ENCODE measurements at regions not wholly inside any gene's neighbourhood (a gene's known extent, or its start where the extent isn't known, plus 50 kb on each side); places are given as distances from the start of the nearest gene placed in this dataset.

DNA sequence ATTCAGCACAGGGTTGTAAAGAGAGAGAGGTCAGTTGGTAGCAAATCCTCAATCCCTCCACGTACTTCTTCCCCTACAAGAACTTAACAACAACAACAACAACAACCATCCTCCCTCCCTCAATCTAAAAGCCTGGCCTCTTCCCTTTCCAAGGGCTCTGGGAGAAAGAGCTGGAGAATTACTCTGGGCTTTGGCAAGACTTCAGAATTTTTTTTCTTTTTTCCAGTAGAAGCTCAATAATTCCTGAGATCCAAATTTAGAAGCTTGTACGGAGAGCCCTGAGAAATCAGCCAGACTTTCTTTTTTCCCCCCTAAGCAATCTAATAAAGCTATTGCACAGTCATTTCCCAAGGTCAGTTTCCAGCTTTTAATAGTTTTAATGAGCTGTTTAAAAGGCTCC is 95.8 kb upstream of the CACNA2D3 start:
- no peaks in the 10 kb centered on the region for H3K36me3 ChIP-seq (ENCODE audit: control insufficient read depth in 2 of 2, insufficient read depth in 2 of 2, low read length in 2 of 2)
- no peak overlapping the region for H3K4me3 ChIP-seq (ENCODE audit: low read length in 2 of 2)
- H3K9me3 ChIP-seq (ENCODE audit: control insufficient read depth in 2 of 2, low read length in 2 of 2): no peaks in the 10 kb centered on the region
- no peak overlapping the region for H3K27ac ChIP-seq (ENCODE audit: low read length)
- H3K9ac ChIP-seq (ENCODE audit: low read length in 2 of 2): no peak overlapping the region
- H3K4me1 ChIP-seq (ENCODE audit: control insufficient read depth, insufficient read depth, low read length): no peaks in the 10 kb centered on the region
- H3K27me3 ChIP-seq (ENCODE audit: control insufficient read depth in 1 of 2, insufficient read depth in 2 of 2, low read length in 2 of 2): no peaks in the 10 kb centered on the region

DNA sequence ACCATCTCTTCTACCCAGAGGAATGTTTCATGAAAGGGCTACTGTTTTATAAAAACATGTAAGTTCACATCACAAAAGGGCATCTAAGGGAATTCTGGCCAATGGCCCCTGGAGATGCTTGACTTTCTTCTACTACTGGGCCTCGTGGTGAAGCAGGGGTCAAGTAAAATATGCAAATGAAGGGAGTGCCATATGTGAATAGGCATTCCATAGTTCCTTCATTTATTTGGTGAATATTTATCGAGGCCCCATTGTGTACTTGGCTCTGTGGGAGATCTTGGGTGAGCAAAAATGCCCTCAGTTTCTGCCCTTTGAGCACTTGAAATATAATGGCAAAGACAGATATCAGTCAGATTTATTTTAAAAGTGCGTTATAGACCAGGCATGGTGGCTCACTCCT is 101.3 kb upstream of the CACNA2D3 start:
- Histone ChIP-seq H3K27me3 (ENCODE audit: control insufficient read depth in 1 of 2, insufficient read depth in 2 of 2, low read length in 2 of 2) (no peaks in the 10 kb centered on the region), H3K27ac (ENCODE audit: low read length) (no peak overlapping the region), H3K9me3 (ENCODE audit: control insufficient read depth in 2 of 2, low read length in 2 of 2) (no peaks in the 10 kb centered on the region), H3K4me3 (ENCODE audit: low read length in 2 of 2) (no peak overlapping the region), H3K4me1 (ENCODE audit: control insufficient read depth, insufficient read depth, low read length) (no peaks in the 10 kb centered on the region), H3K9ac (ENCODE audit: low read length in 2 of 2) (no peak overlapping the region), H3K36me3 (ENCODE audit: control insufficient read depth in 2 of 2, insufficient read depth in 2 of 2, low read length in 2 of 2) (no peaks in the 10 kb centered on the region)

DNA sequence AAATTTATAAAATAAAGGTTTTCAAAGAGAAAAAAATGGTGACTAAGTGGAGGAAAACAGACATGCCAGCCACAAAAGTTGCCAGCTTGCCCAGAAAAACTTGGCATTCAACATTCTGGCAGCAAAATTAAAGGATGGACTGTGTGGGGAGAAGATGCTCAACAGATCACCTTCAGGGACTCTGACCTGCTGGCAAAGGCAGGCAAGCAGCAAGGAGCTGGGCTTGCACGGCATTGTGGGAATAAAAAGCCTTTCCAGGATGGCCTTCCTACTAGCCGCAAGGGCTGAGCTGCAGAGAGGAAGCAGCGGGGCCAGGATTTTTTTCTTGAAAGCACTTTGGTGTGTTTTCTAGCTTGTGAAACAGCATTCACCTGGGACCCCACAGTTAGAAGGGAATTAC is 101.9 kb upstream of the CACNA2D3 start:
- Histone ChIP-seq H3K27me3 (ENCODE audit: control insufficient read depth in 1 of 2, insufficient read depth in 2 of 2, low read length in 2 of 2) (no peaks in the 10 kb centered on the region), H3K4me1 (ENCODE audit: control insufficient read depth, insufficient read depth, low read length) (no peaks in the 10 kb centered on the region), H3K9ac (ENCODE audit: low read length in 2 of 2) (no peak overlapping the region), H3K9me3 (ENCODE audit: control insufficient read depth in 2 of 2, low read length in 2 of 2) (no peaks in the 10 kb centered on the region), H3K27ac (ENCODE audit: low read length) (no peak overlapping the region), H3K36me3 (ENCODE audit: control insufficient read depth in 2 of 2, insufficient read depth in 2 of 2, low read length in 2 of 2) (no peaks in the 10 kb centered on the region), H3K4me3 (ENCODE audit: low read length in 2 of 2) (no peak overlapping the region)

DNA sequence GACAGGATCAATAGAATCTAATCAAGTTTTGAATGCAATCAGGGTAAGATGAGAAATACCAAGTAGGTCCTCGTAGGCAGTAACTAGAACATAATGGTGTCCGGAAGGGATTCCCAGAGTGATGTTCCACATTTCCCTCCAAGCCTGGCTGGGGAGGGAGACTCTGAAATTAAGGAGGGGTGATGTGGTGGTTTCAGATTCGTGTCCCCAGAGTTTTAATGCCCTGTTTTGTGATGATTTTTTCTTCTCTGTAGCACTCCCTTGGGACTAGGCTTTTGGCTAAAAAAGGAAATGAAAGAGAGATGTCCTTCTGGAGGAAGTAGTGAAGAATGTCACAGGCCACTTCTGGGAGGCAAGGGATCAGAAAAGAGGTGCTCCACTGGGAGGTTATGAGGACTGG is 108.3 kb upstream of the CACNA2D3 start:
- Histone ChIP-seq H3K27ac (ENCODE audit: low read length) (no peak overlapping the region), H3K27me3 (ENCODE audit: control insufficient read depth in 1 of 2, insufficient read depth in 2 of 2, low read length in 2 of 2) (no peaks in the 10 kb centered on the region), H3K9ac (ENCODE audit: low read length in 2 of 2) (no peak overlapping the region), H3K4me3 (ENCODE audit: low read length in 2 of 2) (no peak overlapping the region), H3K9me3 (ENCODE audit: control insufficient read depth in 2 of 2, low read length in 2 of 2) (no peaks in the 10 kb centered on the region), H3K36me3 (ENCODE audit: control insufficient read depth in 2 of 2, insufficient read depth in 2 of 2, low read length in 2 of 2) (no peaks in the 10 kb centered on the region), H3K4me1 (ENCODE audit: control insufficient read depth, insufficient read depth, low read length) (no peaks in the 10 kb centered on the region)

DNA sequence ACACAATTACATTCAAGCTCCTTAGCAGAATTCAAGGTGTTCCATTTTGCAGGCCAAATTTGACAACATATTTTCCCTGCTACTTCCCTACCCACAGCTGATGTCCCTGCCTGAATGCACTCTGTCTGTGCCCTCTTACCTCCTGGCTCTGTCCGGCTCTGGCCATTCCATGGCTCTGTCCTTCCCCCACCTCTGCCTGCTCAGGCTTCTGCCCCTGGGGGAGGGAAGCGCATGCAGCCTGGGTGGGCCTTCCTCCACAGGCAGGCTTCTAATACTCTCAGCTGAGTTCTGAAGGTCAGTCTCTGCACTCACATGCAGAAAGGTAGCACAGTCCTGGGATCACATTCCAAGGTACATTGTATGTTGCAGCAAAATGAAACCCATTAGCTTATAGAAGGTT is 113.6 kb upstream of the CACNA2D3 start:
- H3K9ac ChIP-seq (ENCODE audit: low read length in 2 of 2): no peak overlapping the region
- no peaks in the 10 kb centered on the region for H3K27me3 ChIP-seq (ENCODE audit: control insufficient read depth in 1 of 2, insufficient read depth in 2 of 2, low read length in 2 of 2)
- no peak overlapping the region for H3K4me3 ChIP-seq (ENCODE audit: low read length in 2 of 2)
- H3K27ac ChIP-seq (ENCODE audit: low read length): no peak overlapping the region
- H3K36me3 ChIP-seq (ENCODE audit: control insufficient read depth in 2 of 2, insufficient read depth in 2 of 2, low read length in 2 of 2): no peaks in the 10 kb centered on the region
- H3K4me1 ChIP-seq (ENCODE audit: control insufficient read depth, insufficient read depth, low read length): peaks cover 5% of the 10 kb centered on the region
- no peaks in the 10 kb centered on the region for H3K9me3 ChIP-seq (ENCODE audit: control insufficient read depth in 2 of 2, low read length in 2 of 2)

DNA sequence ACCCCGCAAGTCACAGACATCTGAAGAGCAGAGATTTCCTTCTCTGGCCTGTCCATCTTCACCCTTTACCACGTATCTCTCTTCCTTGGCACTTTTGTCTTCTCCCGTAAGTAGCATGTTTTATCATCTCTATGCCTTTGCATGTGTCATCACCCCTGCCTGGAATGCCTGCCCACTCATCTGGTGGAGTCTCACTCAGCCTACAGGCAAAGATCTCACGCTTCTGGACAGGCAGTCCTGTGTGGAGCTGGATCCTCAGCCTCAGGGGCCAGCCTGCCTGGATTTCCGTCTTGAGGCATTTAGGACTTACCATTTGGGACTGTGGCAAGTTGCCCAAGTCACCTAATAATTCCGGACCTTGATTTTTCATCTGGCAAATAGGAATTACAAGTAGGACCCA is 114.3 kb upstream of the CACNA2D3 start:
- H3K27me3 ChIP-seq (ENCODE audit: control insufficient read depth in 1 of 2, insufficient read depth in 2 of 2, low read length in 2 of 2): no peaks in the 10 kb centered on the region
- H3K4me1 ChIP-seq (ENCODE audit: control insufficient read depth, insufficient read depth, low read length): peaks cover 5% of the 10 kb centered on the region
- H3K27ac ChIP-seq (ENCODE audit: low read length): no peak overlapping the region
- H3K36me3 ChIP-seq (ENCODE audit: control insufficient read depth in 2 of 2, insufficient read depth in 2 of 2, low read length in 2 of 2): no peaks in the 10 kb centered on the region
- H3K9ac ChIP-seq (ENCODE audit: low read length in 2 of 2): no peak overlapping the region
- no peak overlapping the region for H3K4me3 ChIP-seq (ENCODE audit: low read length in 2 of 2)
- H3K9me3 ChIP-seq (ENCODE audit: control insufficient read depth in 2 of 2, low read length in 2 of 2): no peaks in the 10 kb centered on the region

DNA sequence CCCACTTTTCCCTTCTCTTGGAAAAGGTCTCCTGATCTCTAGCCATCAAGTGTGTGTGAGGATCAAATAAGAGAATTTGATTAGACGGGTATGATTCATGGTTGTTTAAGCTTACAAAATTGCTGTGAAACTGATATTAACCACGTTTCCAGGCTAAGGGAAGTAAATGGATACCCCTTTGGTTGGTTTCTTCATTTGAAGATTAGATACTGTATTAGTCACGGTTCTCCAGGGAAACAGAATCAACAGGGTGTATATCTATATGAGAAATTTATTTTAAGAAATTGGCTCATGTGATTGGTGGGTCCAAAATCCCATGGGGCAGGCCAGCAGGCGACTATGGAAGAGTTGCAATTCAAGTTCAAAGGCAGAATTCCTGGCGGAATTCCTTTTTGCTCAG is 112.7 kb upstream of the SELENOK start:
- Histone ChIP-seq H3K27ac (ENCODE audit: low read length) (no peak overlapping the region), H3K4me3 (ENCODE audit: low read length in 2 of 2) (no peak overlapping the region), H3K9me3 (ENCODE audit: control insufficient read depth in 2 of 2, low read length in 2 of 2) (no peaks in the 10 kb centered on the region), H3K36me3 (ENCODE audit: control insufficient read depth in 2 of 2, insufficient read depth in 2 of 2, low read length in 2 of 2) (no peaks in the 10 kb centered on the region), H3K27me3 (ENCODE audit: control insufficient read depth in 1 of 2, insufficient read depth in 2 of 2, low read length in 2 of 2) (no peaks in the 10 kb centered on the region), H3K4me1 (ENCODE audit: control insufficient read depth, insufficient read depth, low read length) (peaks cover 5% of the 10 kb centered on the region), H3K9ac (ENCODE audit: low read length in 2 of 2) (no peak overlapping the region)

DNA sequence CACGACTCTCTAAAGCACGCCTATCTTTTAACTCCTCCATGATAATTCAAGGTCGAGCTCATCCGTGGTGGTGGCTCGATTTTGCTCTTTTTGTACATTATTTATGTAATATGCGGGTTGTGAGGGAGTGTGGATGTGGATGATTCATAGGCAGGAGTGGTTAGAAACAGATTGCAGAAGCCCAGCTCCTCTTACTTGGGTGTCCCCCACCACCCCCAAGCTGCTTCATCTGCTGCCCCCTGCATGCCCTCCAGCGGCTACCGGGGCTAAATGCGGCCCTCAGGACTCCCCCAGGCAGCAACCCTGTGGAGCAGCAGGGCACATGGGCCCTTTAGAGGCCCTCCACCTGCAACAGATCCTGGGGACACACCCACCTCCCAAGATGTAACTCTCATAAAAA is 111.5 kb upstream of the SELENOK start:
- Histone ChIP-seq H3K36me3 (ENCODE audit: control insufficient read depth in 2 of 2, insufficient read depth in 2 of 2, low read length in 2 of 2) (no peaks in the 10 kb centered on the region), H3K9me3 (ENCODE audit: control insufficient read depth in 2 of 2, low read length in 2 of 2) (no peaks in the 10 kb centered on the region), H3K4me1 (ENCODE audit: control insufficient read depth, insufficient read depth, low read length) (peaks cover 5% of the 10 kb centered on the region), H3K27ac (ENCODE audit: low read length) (no peak overlapping the region), H3K9ac (ENCODE audit: low read length in 2 of 2) (no peak overlapping the region), H3K27me3 (ENCODE audit: control insufficient read depth in 1 of 2, insufficient read depth in 2 of 2, low read length in 2 of 2) (no peaks in the 10 kb centered on the region), H3K4me3 (ENCODE audit: low read length in 2 of 2) (no peak overlapping the region)

DNA sequence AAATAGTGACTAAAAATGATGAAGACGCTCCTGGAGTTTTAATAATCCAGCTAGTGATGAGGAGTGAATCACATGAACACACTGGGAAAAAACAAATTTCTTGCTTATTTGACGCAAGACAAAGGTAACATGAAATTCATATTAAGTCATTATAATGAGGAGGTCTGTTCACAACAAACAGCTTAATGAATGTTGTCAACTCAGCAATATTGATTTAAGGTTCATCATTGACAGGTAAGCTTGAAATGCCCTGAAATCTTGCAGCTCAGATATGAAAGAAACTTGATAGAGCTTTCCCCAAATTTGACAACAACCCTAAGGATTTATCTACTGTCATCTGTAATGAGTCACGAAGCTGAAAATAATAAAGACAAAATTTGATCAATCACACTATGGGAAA is 108.1 kb upstream of the SELENOK start:
- no peaks in the 10 kb centered on the region for H3K36me3 ChIP-seq (ENCODE audit: control insufficient read depth in 2 of 2, insufficient read depth in 2 of 2, low read length in 2 of 2)
- H3K27me3 ChIP-seq (ENCODE audit: control insufficient read depth in 1 of 2, insufficient read depth in 2 of 2, low read length in 2 of 2): no peaks in the 10 kb centered on the region
- H3K27ac ChIP-seq (ENCODE audit: low read length): no peak overlapping the region
- no peak overlapping the region for H3K9ac ChIP-seq (ENCODE audit: low read length in 2 of 2)
- no peaks in the 10 kb centered on the region for H3K4me1 ChIP-seq (ENCODE audit: control insufficient read depth, insufficient read depth, low read length)
- H3K4me3 ChIP-seq (ENCODE audit: low read length in 2 of 2): no peak overlapping the region
- no peaks in the 10 kb centered on the region for H3K9me3 ChIP-seq (ENCODE audit: control insufficient read depth in 2 of 2, low read length in 2 of 2)

DNA sequence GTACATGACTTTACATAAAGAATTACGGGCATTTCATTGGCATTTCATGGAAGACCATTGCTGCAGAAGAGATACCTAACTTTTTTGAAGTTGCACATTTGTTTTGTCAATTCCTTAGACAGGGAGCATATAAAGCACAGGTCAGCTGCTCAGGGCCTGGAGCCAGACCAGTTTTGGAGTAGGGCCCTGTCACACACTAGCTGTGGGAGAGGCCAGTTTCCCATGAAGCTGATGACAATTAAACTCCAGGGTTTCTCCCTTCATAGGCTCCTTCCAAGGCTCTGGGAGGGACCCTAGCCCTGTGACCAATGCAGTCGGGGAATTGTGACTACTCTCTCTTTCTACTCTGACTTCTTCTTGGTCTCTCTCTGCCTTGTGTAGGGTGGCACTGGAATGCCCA is 107.3 kb upstream of the SELENOK start:
- H3K4me3 ChIP-seq (ENCODE audit: low read length in 2 of 2): no peak overlapping the region
- H3K27ac ChIP-seq (ENCODE audit: low read length): no peak overlapping the region
- H3K9ac ChIP-seq (ENCODE audit: low read length in 2 of 2): no peak overlapping the region
- no peaks in the 10 kb centered on the region for H3K36me3 ChIP-seq (ENCODE audit: control insufficient read depth in 2 of 2, insufficient read depth in 2 of 2, low read length in 2 of 2)
- no peaks in the 10 kb centered on the region for H3K4me1 ChIP-seq (ENCODE audit: control insufficient read depth, insufficient read depth, low read length)
- H3K9me3 ChIP-seq (ENCODE audit: control insufficient read depth in 2 of 2, low read length in 2 of 2): no peaks in the 10 kb centered on the region
- no peaks in the 10 kb centered on the region for H3K27me3 ChIP-seq (ENCODE audit: control insufficient read depth in 1 of 2, insufficient read depth in 2 of 2, low read length in 2 of 2)

DNA sequence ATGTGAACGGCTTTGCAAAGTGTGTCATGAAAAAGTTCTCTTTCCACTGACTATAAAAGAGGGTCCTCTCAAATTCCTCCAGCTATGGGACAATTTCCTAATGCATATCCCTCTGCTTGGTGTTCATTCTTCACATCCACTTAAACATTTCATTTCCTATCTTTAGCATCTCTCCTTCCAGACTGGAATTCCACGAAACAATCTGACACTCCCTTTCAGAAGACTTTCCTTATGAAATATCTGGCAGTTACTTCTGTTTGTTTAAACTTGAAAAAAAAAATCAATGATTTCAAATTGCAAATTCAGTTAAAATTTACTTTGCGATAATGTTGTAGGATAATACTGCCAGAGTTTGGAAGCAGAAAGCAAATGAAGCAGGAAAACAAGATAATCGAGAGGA is 105.8 kb upstream of the SELENOK start:
- H3K27me3 ChIP-seq (ENCODE audit: control insufficient read depth in 1 of 2, insufficient read depth in 2 of 2, low read length in 2 of 2): no peaks in the 10 kb centered on the region
- H3K9ac ChIP-seq (ENCODE audit: low read length in 2 of 2): no peak overlapping the region
- no peak overlapping the region for H3K27ac ChIP-seq (ENCODE audit: low read length)
- H3K4me3 ChIP-seq (ENCODE audit: low read length in 2 of 2): no peak overlapping the region
- no peaks in the 10 kb centered on the region for H3K4me1 ChIP-seq (ENCODE audit: control insufficient read depth, insufficient read depth, low read length)
- no peaks in the 10 kb centered on the region for H3K36me3 ChIP-seq (ENCODE audit: control insufficient read depth in 2 of 2, insufficient read depth in 2 of 2, low read length in 2 of 2)
- no peaks in the 10 kb centered on the region for H3K9me3 ChIP-seq (ENCODE audit: control insufficient read depth in 2 of 2, low read length in 2 of 2)

Measured in stomach smooth muscle (tissue), 2 donors.